Neutrophil (primary cell): ENCODE measurements at regions not wholly inside any gene's neighbourhood (a gene's known extent, or its start where the extent isn't known, plus 50 kb on each side); places are given as distances from the start of the nearest gene placed in this dataset.

ENCODE experiments used
- H3K27ac ChIP-seq: fragments of 200-600 bp; sonication (generic); 2 replicates; pipeline ENCODE4 v1.5.1; 2016; ENCODE audit warnings: mild to moderate bottlenecking, moderate library complexity
- H3K27me3 ChIP-seq: fragments of 200-600 bp; sonication (generic); 2 replicates; pipeline ENCODE4 v1.6.0; 2016; ENCODE audit warnings: mild to moderate bottlenecking
- H3K36me3 ChIP-seq: fragments of 200-600 bp; sonication (generic); 2 replicates; pipeline ENCODE4 v1.5.1; 2017
- H3K4me1 ChIP-seq, 2 experiments: fragments of 200-600 bp in 1 of 2; sonication (generic) in 1 of 2; 1 replicate in 1 of 2; 2 replicates in 1 of 2; pipeline versions ENCODE4 v1.5.1 to v1.6.1; 2013 to 2016; ENCODE audit warnings: low read depth in 1 of 2, low read length in 1 of 2, mild to moderate bottlenecking in 1 of 2, moderate library complexity in 1 of 2; ENCODE audit not compliant: control insufficient read depth in 1 of 2, insufficient read depth in 1 of 2
- H3K4me3 ChIP-seq, 2 experiments: fragments of 200-600 bp in 1 of 2; sonication (generic) in 1 of 2; 1 replicate in 1 of 2; 2 replicates in 1 of 2; pipeline ENCODE4 v1.5.1; 2013 to 2016; ENCODE audit warnings: low read depth in 1 of 2, low read length in 1 of 2, mild to moderate bottlenecking in 1 of 2, moderate library complexity in 1 of 2
- H3K9me3 ChIP-seq: fragments of 200-600 bp; sonication (generic); 2 replicates; pipeline ENCODE4 v1.5.1; 2016
- CTCF ChIP-seq: fragments of 200-600 bp; sonication (generic); IDR thresholded peaks from 2 replicates; pipeline ENCODE4 v1.5.1; 2016; ENCODE audit warnings: antibody characterized with exemption

DNA sequence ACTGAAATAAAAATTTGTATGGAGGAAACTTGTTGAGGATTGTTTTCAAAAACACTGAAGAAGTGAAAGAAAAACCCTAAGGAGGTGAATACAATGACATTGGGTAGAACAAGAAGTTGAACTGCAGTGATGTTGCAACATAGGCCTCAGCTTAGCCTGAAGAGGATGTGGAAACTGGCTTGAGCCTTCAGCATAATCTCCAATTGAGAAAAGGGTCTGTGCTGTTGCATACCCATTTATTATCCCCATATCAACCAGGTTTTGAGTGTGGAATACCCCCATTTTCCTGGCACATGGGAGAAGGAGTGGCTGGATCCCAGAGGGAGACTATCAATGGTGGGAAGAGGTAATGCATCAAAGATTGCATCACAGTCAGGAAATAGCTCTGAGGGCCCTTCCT lies 695.0 kb upstream of the HS3ST1 start:
- Histone ChIP-seq H3K4me1 (peaks cover 75 to 82% of the 10 kb centered on the region in 2 experiments), H3K27me3 (no peaks in the 10 kb centered on the region), H3K9me3 (no peaks in the 10 kb centered on the region), H3K27ac (peak overlapping the region; percentile 94), H3K36me3 (no peaks in the 10 kb centered on the region), H3K4me3 (peak overlapping the region; percentile 18 to 33)
- peak; percentile 22 for TF ChIP-seq CTCF

- Histone ChIP-seq H3K27ac (peak overlapping the region; percentile 94), H3K4me3 (no peak overlapping the region), H3K9me3 (no peaks in the 10 kb centered on the region), H3K27me3 (no peaks in the 10 kb centered on the region), H3K36me3 (no peaks in the 10 kb centered on the region), H3K4me1 (peaks cover 86 to 93% of the 10 kb centered on the region in 2 experiments)
- TF ChIP-seq CTCF, result peak; percentile 31
Observed at GRCh38 chr4:12122316-12122715, 693.6 kb upstream of the HS3ST1 start.

- Histone ChIP-seq H3K36me3 (no peaks in the 10 kb centered on the region), H3K27me3 (no peaks in the 10 kb centered on the region), H3K27ac (peak overlapping the region; percentile 95), H3K9me3 (no peaks in the 10 kb centered on the region), H3K4me1 (peaks cover 87 to 94% of the 10 kb centered on the region in 2 experiments), H3K4me3 (no peak overlapping the region)
- TF ChIP-seq CTCF, result no peak
Observed at GRCh38 chr4:12120968-12121367, 692.3 kb upstream of the HS3ST1 start.

DNA sequence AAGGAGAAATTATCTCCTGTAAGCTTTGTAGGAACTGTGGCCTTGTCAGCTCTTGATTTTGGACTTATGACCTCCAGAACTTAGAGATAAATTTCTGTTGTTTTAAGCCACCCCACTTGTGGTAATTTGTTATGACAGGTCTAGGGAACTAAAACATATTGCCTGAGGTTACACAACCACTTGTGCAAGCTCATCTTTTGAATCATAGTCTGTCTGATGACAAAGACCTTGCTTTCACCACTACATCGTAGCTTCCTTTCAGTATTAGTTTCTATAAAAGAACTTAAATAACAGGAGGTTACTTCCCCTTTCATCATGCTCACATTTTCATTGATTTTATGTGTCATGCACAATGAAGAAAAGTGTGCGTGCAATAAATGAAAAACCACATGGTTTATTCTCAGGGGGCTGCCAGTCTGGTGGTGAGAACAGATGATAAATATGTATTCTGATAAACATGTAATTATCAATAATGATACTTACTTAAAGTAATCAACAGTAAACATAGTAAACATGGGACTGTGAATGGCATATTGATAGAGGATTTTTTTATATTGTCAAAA lies 690.0 kb upstream of the HS3ST1 start:
- H3K4me3 ChIP-seq, result peak overlapping the region; percentile 16 to 28
- H3K4me1 ChIP-seq, result peaks cover 82% of the 10 kb centered on the region in 2 experiments
- H3K36me3 ChIP-seq, result no peaks in the 10 kb centered on the region
- TF ChIP-seq CTCF, result peak; percentile 22
- no peaks in the 10 kb centered on the region for H3K9me3 ChIP-seq
- H3K27ac ChIP-seq, result peak overlapping the region; percentile 95
- no peaks in the 10 kb centered on the region for H3K27me3 ChIP-seq

DNA sequence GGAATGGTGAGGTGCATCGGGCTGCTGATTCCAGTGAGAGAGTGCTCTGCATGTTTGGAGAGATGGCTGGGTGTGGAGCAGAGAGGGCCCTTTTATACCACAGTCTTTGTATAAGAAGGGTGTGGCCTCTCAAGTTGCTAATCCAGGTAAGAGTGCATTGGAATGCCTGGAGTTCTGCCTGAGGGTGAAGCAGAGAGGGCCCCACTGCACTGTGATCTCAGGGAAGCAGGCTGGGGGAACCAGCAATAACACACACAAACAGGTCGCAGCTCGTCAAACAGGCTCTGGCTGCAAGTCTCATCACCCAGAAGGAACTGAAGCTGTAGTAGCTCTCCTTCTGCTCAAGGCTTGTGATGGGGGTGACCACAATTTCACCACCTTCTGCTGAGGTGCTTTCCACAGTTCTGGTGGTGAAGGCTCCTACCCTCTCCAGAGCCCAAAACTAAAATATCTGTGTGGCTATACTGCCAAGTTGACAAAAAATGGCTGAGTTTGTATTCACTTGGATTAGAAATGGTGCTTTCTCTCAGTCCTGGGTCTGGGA lies 687.4 kb upstream of the HS3ST1 start:
- Histone ChIP-seq H3K36me3 (no peaks in the 10 kb centered on the region), H3K27ac (peak overlapping the region; percentile 95), H3K27me3 (no peaks in the 10 kb centered on the region), H3K9me3 (no peaks in the 10 kb centered on the region), H3K4me1 (peaks cover 55 to 56% of the 10 kb centered on the region in 2 experiments), H3K4me3 (peak overlapping the region in 1 of 2 experiments; percentile 1)
- no peak for TF ChIP-seq CTCF
